ENCODE measurements at regions not wholly inside any gene's neighbourhood (a gene's known extent, or its start where the extent isn't known, plus 50 kb on each side); places are given as distances from the start of the nearest gene placed in this dataset.

DNA sequence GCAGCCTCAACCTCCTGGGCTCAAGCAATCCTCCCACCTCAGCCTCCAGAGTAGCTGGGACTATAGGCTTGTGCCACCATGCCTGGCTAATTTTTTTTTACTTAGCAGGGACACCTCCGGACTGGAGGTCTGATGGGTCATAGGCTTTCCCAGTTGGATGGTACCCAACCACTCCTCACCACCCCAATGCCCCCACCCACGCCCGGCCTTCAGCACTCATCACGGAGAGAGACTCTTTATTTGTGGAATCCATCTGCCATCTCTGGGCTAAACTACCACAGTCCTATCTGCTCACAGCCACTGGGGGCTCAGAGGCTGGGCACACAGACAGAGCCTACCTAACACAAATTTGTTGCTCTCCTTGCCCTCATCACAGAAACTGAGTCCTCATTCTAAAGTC lies 58.3 kb upstream of the STXBP1 start:
- DNase-seq = no peak

DNA sequence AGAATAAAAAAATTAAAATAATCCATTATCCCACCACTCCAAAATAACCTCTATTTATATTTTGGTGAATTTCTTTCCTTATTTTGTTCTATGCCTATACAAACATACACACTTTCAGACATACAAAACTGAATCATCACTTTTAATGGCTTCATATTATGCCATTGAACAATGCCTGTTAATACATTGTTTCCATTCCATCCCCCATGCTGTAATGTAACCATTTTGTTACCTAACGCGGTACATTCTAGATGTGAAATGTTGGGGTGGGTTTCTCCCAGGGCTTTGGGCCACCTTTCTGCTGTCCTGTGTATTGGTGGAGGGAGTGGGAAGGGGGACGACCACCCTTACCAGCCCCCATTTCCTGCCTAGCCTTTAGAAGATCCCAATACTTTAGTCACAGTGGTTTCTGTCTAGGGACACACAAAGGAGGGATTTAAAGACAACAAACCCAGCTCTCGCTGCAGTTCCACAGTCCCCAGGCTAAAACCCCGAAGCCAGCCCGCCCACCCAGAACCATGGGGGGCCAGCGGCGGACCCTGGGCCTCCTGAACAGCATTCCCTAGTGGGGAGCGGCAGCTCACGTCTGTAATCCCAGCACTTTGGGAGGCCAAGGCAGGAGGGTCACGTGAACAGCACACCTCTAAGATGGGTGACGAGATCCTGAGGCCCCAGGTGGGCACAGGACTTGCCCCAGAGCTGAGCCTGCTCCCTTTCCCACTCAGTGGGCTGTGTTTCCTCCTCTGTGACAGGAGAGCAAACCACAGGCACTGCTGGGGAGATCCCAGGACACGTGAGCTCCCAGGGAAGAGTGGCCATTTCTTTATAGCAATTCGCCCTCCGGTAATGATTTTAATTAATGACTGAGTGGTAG lies 56.9 kb upstream of the STXBP1 start:
- no peak for DNase-seq

DNA sequence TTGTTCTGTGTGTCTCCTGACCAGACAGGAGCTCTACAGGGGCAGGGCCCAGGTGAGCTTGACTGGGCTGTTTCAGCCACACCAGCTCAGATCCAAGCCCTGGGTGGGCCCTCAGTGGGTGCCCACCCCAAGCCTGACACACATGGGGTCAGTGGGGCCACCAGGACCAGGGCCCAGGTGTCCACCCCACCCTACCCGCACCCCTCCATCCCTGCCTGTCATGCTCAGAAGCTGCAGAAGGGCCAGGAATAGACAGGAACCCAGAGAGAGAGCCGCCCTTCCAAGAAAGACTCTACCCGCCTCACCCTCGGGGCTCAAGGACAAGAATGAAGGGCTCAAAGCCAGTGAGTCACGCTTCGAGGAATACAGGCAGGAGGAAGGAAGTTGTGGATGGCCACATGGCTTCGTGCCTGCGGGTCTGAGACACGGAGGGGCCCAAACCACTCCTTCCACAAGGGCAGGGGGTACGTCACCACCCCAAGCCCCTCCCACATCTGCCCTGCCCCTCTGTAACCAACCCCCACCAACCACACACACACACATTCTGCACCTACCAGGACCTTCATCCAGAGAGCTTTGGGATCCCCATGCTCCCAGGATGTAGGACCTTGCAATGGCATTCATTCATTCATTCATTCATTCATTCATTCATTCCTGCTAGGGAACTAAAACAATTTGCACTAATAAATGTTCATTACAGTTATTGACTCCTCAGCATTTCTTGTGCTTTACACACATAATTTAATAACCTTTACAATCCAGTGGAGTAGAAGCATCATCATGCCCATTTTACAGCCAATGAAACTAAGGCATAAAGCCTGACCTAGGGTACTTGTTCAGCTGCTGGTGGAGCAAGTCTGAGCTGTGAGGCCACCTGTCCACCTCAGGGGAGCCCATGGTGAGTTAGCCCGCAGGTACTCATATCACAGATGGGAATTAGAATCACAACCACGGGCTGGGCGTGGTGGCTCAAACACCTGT lies 55.9 kb upstream of the STXBP1 start:
- DNase-seq = peak; percentile 94

DNA sequence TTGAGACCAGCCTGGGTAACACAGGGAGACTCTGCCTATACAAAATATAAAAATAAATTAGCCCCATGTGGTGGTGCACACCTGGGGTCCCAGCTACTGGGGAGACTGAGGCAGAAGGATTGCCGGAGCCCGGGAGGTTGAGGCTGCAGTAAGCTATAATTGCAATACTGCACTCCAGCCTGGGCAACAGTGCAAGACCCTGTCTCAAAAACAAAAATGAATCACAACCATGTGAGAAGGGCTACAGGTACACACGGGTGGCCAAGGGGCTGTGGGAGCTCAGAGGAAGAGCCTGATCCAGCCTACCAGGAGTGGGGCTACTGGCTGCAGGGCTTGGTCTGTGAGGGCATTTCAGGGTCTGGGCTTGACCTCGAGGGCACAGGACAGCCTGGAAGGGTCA lies 55.2 kb upstream of the STXBP1 start:
- no peak for DNase-seq

DNA sequence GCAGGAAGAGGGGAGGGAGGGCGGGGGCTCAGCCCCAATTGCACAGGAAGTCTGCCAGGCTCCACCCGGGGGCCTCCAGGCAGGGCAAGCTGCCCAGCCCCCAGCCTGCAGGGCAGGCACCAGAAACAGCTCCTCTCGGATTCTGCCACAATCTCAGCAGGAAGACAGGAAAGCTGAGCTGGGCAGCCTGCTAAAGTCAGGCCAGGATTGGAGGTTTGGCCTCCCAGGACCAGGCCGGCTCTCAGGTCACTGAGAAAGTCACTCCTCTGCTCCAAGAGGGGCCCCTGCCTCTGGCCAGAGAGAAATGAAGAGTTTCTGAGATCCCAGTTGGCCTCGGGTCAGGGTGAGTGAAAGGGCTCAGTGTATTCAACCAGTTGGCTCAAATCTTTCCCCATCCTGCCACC lies 54.6 kb upstream of the STXBP1 start:
- DNase-seq = peak; percentile 29

DNA sequence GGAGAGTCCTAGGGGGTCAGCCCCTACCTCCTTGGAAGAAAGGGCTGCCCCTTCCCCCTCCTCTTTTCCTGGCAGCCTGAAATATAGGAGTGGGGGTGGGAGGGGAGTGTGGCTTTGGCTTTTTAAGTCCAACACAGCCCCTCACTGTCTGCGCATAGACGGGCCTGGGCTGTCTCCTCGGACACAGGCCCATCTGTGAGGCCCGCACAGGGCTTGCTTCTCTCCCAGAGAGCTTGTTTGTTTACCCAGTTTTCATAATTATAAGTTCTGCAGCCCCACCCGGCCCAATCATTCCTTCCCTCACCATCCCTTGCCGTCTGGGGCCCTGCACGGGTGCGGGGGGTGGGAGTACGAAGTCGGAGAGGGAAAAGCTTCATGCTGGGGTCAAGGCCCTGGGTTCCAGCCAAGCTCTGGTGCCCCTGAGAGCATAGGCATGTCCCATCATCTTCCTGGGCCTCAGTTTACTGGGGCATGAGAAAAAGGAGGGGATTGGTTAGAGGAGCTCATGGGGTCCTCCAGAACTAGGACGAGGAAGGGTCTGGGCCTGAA lies 54.0 kb upstream of the STXBP1 start:
- no peak for DNase-seq

DNA sequence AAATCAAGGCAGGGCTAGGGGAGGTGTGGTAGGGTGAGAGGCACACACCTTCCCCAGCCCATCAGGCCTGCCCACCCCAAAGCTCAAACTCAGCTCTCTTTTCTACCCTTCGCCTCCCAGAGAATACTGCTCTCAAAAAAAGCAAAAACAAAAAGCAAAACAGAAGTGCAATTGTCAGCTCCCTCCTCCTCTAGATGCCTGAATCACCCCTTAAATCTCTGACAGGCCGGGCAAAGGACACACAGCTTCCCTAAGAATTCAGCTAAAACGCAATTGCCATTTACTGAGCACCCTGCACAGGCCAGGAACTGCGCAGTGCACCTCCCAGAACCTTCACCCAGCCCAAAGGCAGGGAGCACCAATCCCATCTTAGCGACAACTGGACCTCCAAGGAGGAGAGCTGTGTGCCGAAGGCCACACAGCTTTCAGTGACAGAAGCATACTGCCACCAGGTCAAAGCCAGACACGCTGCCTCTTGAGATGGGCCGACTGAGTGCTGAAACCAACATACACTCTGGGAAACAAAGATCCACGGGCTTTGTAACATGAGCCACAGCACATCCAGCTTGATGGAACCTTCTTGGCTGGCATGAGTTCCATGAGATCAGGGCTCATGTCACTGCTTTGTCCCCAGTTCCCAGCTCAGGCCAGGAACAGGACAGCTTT lies 53.4 kb upstream of the STXBP1 start:
- peak; percentile 29 for DNase-seq

DNA sequence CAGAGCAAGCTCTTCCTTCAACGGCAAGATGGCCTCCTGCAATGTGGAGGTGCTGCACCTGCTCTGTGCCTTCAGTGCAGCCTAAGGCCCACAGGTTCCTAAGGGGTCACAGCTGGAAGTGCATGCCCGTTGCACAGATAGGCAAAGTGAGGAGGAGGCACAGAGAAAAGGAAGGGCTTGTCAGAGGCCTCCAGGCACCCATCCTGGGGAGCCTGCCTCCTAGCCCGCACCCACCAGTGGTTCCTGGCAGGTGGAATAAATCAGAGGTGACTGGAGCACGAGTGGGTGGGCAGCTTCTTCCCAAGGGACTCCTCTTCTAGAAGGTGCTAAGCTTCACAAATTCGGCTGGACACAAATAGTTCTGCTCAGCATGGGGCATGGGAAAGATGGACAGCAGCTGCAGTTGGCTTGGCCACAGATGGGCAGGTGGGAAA lies 52.8 kb upstream of the STXBP1 start:
- no peak for DNase-seq

DNA sequence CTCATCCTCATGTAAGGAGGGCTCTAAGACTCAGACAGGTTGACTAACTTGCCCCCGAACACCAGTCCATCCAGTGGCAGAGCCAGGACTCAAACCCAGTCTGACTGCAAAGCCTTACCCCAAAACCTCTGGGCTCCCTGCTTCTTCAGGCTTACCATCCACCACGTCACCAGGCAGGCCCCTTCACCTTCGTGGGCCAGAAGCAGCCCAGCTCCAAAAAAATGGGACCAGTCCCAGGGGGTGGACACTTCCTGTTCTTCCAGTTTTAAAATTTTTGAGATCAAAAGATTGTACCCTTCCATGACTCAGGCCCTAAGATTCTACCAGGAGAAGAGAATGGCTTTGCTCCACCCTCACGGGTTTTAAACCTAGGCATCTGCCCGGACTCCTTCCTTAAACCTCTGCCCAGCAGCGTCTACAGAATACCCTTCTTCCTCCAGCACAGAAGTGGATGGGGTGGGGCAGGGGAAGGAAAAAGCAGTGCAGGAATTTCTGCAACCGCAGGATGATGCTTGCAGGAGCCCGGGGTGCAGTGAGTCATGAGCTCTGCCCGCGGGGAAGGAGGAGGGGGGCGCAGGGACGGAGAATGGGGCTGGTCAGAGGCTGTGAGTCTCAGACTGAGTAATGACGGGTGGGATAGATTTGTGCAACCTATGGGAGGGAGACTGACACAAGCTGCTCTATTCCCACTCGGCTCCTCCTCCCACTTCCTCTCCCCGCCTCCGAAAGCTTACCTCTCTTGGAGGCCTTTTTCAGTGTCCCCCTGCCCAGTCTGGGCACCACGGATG lies 50.4 kb upstream of the STXBP1 start:
- DNase-seq = peak; percentile 99

Measured in HCEC 1CT (cell line).